ENCODE measurements at regions not wholly inside any gene's neighbourhood (a gene's known extent, or its start where the extent isn't known, plus 50 kb on each side); places are given as distances from the start of the nearest gene placed in this dataset.

GRCh38 chr20:22808628-22809027 is 224.3 kb upstream of the FOXA2 start:
- H3K4me3 ChIP-seq = no peak overlapping the region
- H3K27ac ChIP-seq = no peak overlapping the region
- DNase-seq = no peak
- H3K4me1 ChIP-seq = no peaks in the 10 kb centered on the region
- ATAC-seq = no peak
- intact Hi-C loops (cut with DNase I) = no loop called here
- TF ChIP-seq CTCF (IDR thresholded peaks at IDR 0.05) = no peak
- no peaks in the 10 kb centered on the region for H3K27me3 ChIP-seq
- H3K36me3 ChIP-seq = no peaks in the 10 kb centered on the region
- H3K9me3 ChIP-seq = no peaks in the 10 kb centered on the region

GRCh38 chr20:22810030-22810429 is 225.1 kb upstream of the SSTR4 start:
- DNase-seq (no peak), ATAC-seq (no peak)
- Histone ChIP-seq H3K27ac (no peak overlapping the region), H3K27me3 (no peaks in the 10 kb centered on the region), H3K9me3 (no peaks in the 10 kb centered on the region), H3K4me3 (no peak overlapping the region), H3K4me1 (no peaks in the 10 kb centered on the region), H3K36me3 (no peaks in the 10 kb centered on the region)
- TF ChIP-seq CTCF (IDR thresholded peaks at IDR 0.05) = no peak
- intact Hi-C loops (cut with DNase I) = no loop called here

- DNase-seq = no peak
- Histone ChIP-seq H3K36me3 (no peaks in the 10 kb centered on the region), H3K9me3 (no peaks in the 10 kb centered on the region), H3K4me3 (no peak overlapping the region), H3K27me3 (no peaks in the 10 kb centered on the region), H3K4me1 (no peaks in the 10 kb centered on the region), H3K27ac (peak overlapping the region; percentile 24)
- no peak for TF ChIP-seq CTCF (IDR thresholded peaks at IDR 0.05)
- ATAC-seq = peak; percentile 43
- intact Hi-C loops (cut with DNase I) = no loop called here
These were observed 224.2 kb upstream of the SSTR4 start for GRCh38 chr20:22810626-22811569.

- ATAC-seq = no peak
- H3K4me3 ChIP-seq = no peak overlapping the region
- no peak for TF ChIP-seq CTCF (IDR thresholded peaks at IDR 0.05)
- H3K4me1 ChIP-seq = no peaks in the 10 kb centered on the region
- DNase-seq = no peak
- H3K27me3 ChIP-seq = no peaks in the 10 kb centered on the region
- H3K36me3 ChIP-seq = no peaks in the 10 kb centered on the region
- intact Hi-C loops (cut with DNase I) = no loop called here
- no peaks in the 10 kb centered on the region for H3K9me3 ChIP-seq
- H3K27ac ChIP-seq = no peak overlapping the region
These were observed 220.5 kb upstream of the SSTR4 start for GRCh38 chr20:22814471-22815205.

- intact Hi-C loops (cut with DNase I) = no loop called here
- DNase-seq (no peak), ATAC-seq (no peak)
- no peaks in the 10 kb centered on the region for H3K4me1 ChIP-seq
- no peak for TF ChIP-seq CTCF (IDR thresholded peaks at IDR 0.05)
- no peaks in the 10 kb centered on the region for H3K27me3 ChIP-seq
- H3K27ac ChIP-seq = no peak overlapping the region
- H3K9me3 ChIP-seq = no peaks in the 10 kb centered on the region
- no peaks in the 10 kb centered on the region for H3K36me3 ChIP-seq
- H3K4me3 ChIP-seq = no peak overlapping the region
These were observed 219.9 kb upstream of the SSTR4 start for GRCh38 chr20:22815206-22815551.
